Activated T-cell treated with anti-CD3 and anti-CD28 coated beads for 1 hour (primary cell): ENCODE measurements at regions not wholly inside any gene's neighbourhood (a gene's known extent, or its start where the extent isn't known, plus 50 kb on each side); places are given as distances from the start of the nearest gene placed in this dataset.
"Not testable (repeated sequence)": the region's sequence is repeated elsewhere in the genome, so short reads cannot be mapped to it uniquely, and the experiment has no call there.

Source experiments
- DNase-seq: peaks from one replicate; pipeline ENCODE4 v3.0.0-alpha.2; 2020; ENCODE audit warnings: low read depth

GRCh38 chr7:39758234-39758970, 135.0 kb downstream of the RALA start:
- no peak for DNase-seq

GRCh38 chr7:39761449-39761848, 138.1 kb downstream of the RALA start:
- DNase-seq: no peak

GRCh38 chr7:39762466-39762865, 139.1 kb downstream of the RALA start:
- DNase-seq: not testable (repeated sequence)

GRCh38 chr7:39762881-39763280, 139.5 kb downstream of the RALA start:
- not testable (repeated sequence) for DNase-seq

- not testable (repeated sequence) for DNase-seq
Observed at GRCh38 chr7:39765833-39766232, 142.5 kb downstream of the RALA start.

- not testable (repeated sequence) for DNase-seq
Observed at GRCh38 chr7:39768439-39768838, 145.1 kb downstream of the RALA start.

GRCh38 chr7:39774341-39774851, 151.0 kb downstream of the RALA start:
- DNase-seq: not testable (repeated sequence)

- not testable (repeated sequence) for DNase-seq
Observed at GRCh38 chr7:39781557-39781956, 158.2 kb downstream of the RALA start.

GRCh38 chr7:39786440-39786839, 163.1 kb downstream of the RALA start:
- not testable (repeated sequence) for DNase-seq

- not testable (repeated sequence) for DNase-seq
Observed at GRCh38 chr7:39791035-39791434, 159.0 kb upstream of the CDK13 start.

- not testable (repeated sequence) for DNase-seq
Observed at GRCh38 chr7:39791911-39792310, 158.1 kb upstream of the CDK13 start.

GRCh38 chr7:39793026-39793425, 157.0 kb upstream of the CDK13 start:
- DNase-seq: not testable (repeated sequence)

GRCh38 chr7:39793851-39794250, 156.2 kb upstream of the CDK13 start:
- not testable (repeated sequence) for DNase-seq

- not testable (repeated sequence) for DNase-seq
Observed at GRCh38 chr7:39796947-39797346, 153.1 kb upstream of the CDK13 start.

GRCh38 chr7:39798077-39798476, 152.0 kb upstream of the CDK13 start:
- DNase-seq: not testable (repeated sequence)

- DNase-seq: no peak
Observed at GRCh38 chr7:39808796-39809481, 141.1 kb upstream of the CDK13 start.

GRCh38 chr7:39810204-39810642, 139.8 kb upstream of the CDK13 start:
- DNase-seq: no peak

GRCh38 chr7:39810710-39811109, 139.3 kb upstream of the CDK13 start:
- no peak for DNase-seq

GRCh38 chr7:39811161-39811614, 138.9 kb upstream of the CDK13 start:
- DNase-seq: no peak

GRCh38 chr7:39816462-39817060, 133.5 kb upstream of the CDK13 start:
- DNase-seq: no peak

- no peak for DNase-seq
Observed at GRCh38 chr7:39819514-39819913, 130.5 kb upstream of the CDK13 start.

GRCh38 chr7:39824456-39825200, 125.4 kb upstream of the CDK13 start:
- DNase-seq: no peak
